GM12874 (cell line): ENCODE measurements at regions not wholly inside any gene's neighbourhood (a gene's known extent, or its start where the extent isn't known, plus 50 kb on each side); places are given as distances from the start of the nearest gene placed in this dataset.

ENCODE experiments used
- TF ChIP-seq, protein P1 (sequence below): IDR thresholded peaks from 2 replicates; pipeline ENCODE4 v1.5.1; 2011; ENCODE audit warnings: low read depth, mild to moderate bottlenecking, control low read depth, low read length, moderate library complexity; ENCODE audit not compliant: insufficient read depth

DNA sequence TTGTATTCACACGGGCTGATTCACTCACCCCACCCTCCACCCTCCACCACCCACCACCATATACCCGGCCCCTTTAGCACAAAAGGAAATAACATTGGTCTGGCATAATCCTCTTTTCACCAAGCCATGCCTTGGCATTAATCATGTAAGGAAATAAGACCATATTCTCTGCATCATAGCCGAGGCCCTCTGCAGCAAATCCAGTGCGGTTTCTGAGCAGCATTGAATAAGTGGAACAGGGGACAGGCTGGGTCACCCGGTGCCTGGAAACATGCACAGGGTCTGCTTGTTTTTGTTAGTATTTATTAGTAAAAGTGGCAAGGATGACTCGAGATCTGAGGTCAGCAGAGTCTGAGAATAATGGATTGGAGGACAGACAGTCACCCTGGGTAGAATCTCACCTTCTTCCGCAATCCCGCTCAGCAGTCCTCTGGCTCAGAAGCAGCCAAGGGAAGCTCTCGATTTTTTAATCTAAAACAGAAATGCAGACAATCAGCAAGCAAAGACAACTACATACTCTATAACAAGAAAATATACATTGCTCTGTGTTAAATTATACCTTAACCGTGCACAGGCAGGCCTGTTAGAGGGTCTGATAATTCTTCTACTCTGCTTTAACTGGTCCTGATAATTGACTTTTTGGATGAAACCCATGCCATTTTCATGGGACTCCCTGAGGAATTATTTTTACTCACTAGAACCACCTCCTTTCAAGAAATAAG is 52.4 kb upstream of the CDC42BPA start:
- TF ChIP-seq, protein P1, sequence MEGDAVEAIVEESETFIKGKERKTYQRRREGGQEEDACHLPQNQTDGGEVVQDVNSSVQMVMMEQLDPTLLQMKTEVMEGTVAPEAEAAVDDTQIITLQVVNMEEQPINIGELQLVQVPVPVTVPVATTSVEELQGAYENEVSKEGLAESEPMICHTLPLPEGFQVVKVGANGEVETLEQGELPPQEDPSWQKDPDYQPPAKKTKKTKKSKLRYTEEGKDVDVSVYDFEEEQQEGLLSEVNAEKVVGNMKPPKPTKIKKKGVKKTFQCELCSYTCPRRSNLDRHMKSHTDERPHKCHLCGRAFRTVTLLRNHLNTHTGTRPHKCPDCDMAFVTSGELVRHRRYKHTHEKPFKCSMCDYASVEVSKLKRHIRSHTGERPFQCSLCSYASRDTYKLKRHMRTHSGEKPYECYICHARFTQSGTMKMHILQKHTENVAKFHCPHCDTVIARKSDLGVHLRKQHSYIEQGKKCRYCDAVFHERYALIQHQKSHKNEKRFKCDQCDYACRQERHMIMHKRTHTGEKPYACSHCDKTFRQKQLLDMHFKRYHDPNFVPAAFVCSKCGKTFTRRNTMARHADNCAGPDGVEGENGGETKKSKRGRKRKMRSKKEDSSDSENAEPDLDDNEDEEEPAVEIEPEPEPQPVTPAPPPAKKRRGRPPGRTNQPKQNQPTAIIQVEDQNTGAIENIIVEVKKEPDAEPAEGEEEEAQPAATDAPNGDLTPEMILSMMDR, result no peak

DNA sequence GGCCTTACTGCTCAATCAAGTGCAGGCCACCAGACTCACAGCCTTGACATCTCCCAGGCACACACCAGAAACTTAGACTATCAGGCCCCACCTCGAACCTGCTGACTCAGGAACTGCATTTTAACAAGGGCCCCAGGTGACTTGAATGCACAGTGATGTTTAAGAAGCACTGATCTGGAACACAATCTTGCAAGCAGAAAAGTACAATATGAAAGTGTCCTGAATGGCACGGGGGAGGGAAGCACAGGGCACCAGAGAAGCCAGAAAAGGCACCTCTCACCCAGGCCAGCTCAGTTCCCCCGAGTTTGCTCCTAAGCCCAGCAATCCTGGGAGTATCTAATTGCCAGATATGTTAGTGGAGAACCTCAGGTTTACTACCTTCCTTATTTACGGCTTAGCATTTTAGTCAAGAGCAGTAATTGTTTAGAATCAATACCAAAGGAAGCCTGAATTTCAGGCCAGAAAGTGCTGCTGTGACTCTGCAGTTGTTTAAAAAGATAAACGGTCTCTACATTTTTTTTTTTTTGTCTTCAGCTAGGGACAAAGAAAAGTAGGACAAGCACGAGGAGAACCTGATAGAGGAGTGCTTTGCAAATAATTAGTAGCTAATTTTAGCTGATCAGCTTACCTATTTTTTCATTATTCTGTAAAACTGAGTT is 50.9 kb upstream of the CDC42BPA start:
- TF ChIP-seq, protein P1, result no peak
